Neural progenitor cell (in vitro differentiated cells): ENCODE measurements at regions not wholly inside any gene's neighbourhood (a gene's known extent, or its start where the extent isn't known, plus 50 kb on each side); places are given as distances from the start of the nearest gene placed in this dataset.

Source experiments
- EZH2 ChIP-seq: fragments of 200-600 bp; sonication (generic); IDR thresholded peaks from 2 replicates; pipeline ENCODE4 v1.6.1; 2017; ENCODE audit warnings: antibody characterized with exemption, mild to moderate bottlenecking, moderate library complexity
- EZH2phosphoT487 ChIP-seq: fragments of 200-600 bp; sonication (generic); IDR thresholded peaks from 2 replicates; pipeline ENCODE4 v1.6.1; 2017; ENCODE audit warnings: antibody characterized with exemption
- TF ChIP-seq, protein P1 (sequence below): fragments of 200-600 bp; sonication (generic); IDR thresholded peaks from 2 replicates; pipeline ENCODE4 v1.5.1; 2017; ENCODE audit warnings: antibody characterized with exemption, mild to moderate bottlenecking

- TF ChIP-seq, protein P1, sequence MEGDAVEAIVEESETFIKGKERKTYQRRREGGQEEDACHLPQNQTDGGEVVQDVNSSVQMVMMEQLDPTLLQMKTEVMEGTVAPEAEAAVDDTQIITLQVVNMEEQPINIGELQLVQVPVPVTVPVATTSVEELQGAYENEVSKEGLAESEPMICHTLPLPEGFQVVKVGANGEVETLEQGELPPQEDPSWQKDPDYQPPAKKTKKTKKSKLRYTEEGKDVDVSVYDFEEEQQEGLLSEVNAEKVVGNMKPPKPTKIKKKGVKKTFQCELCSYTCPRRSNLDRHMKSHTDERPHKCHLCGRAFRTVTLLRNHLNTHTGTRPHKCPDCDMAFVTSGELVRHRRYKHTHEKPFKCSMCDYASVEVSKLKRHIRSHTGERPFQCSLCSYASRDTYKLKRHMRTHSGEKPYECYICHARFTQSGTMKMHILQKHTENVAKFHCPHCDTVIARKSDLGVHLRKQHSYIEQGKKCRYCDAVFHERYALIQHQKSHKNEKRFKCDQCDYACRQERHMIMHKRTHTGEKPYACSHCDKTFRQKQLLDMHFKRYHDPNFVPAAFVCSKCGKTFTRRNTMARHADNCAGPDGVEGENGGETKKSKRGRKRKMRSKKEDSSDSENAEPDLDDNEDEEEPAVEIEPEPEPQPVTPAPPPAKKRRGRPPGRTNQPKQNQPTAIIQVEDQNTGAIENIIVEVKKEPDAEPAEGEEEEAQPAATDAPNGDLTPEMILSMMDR: no peak
- TF ChIP-seq EZH2 (no peak), EZH2phosphoT487 (no peak)
Measured at GRCh38 chr3:494190-494589, 297.6 kb downstream of the CHL1 start.
